ENCODE measurements at regions not wholly inside any gene's neighbourhood (a gene's known extent, or its start where the extent isn't known, plus 50 kb on each side); places are given as distances from the start of the nearest gene placed in this dataset.
A peak's percentile ranks its signal among the peaks of the same experiment; 100 is the strongest.

- H4K20me1 ChIP-seq (ENCODE audit: insufficient read depth, low read length), result no peaks in the 10 kb centered on the region
- H2AFZ ChIP-seq (ENCODE audit: low read depth, low read length), result no peak overlapping the region
- TF ChIP-seq, protein P1, sequence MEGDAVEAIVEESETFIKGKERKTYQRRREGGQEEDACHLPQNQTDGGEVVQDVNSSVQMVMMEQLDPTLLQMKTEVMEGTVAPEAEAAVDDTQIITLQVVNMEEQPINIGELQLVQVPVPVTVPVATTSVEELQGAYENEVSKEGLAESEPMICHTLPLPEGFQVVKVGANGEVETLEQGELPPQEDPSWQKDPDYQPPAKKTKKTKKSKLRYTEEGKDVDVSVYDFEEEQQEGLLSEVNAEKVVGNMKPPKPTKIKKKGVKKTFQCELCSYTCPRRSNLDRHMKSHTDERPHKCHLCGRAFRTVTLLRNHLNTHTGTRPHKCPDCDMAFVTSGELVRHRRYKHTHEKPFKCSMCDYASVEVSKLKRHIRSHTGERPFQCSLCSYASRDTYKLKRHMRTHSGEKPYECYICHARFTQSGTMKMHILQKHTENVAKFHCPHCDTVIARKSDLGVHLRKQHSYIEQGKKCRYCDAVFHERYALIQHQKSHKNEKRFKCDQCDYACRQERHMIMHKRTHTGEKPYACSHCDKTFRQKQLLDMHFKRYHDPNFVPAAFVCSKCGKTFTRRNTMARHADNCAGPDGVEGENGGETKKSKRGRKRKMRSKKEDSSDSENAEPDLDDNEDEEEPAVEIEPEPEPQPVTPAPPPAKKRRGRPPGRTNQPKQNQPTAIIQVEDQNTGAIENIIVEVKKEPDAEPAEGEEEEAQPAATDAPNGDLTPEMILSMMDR (IDR thresholded peaks at IDR 0.05; ENCODE audit: insufficient read depth, low read depth, low read length), result no peak
- TF ChIP-seq EZH2 (IDR thresholded peaks at IDR 0.05; ENCODE audit: insufficient read depth, low read length), result no peak
- FAIRE-seq (no peak), DNase-seq (ENCODE audit: low read depth) (no peak)
- H3K9me3 ChIP-seq (ENCODE audit: insufficient read depth, low read depth, low read length), result peaks cover 3% of the 10 kb centered on the region
- Mint-ChIP-seq H3K4me3 (ENCODE audit: unreplicated experiment) (no peak overlapping the region), H3K36me3 (ENCODE audit: low read depth, unreplicated experiment) (no peaks in the 10 kb centered on the region), H3K27ac (ENCODE audit: unreplicated experiment) (peak overlapping the region; percentile 93), H3K4me1 (ENCODE audit: low read depth, unreplicated experiment) (peaks cover 15% of the 10 kb centered on the region), H3K27me3 (ENCODE audit: low read depth, unreplicated experiment) (no peaks in the 10 kb centered on the region), H3K9me3 (ENCODE audit: unreplicated experiment) (peaks cover 3% of the 10 kb centered on the region)
- H3K79me2 ChIP-seq (ENCODE audit: insufficient read depth, low read length), result no peaks in the 10 kb centered on the region
- no peaks in the 10 kb centered on the region for H3K4me1 ChIP-seq (ENCODE audit: insufficient read depth, low read length)
- no peak overlapping the region for H3K4me3 ChIP-seq (ENCODE audit: insufficient read depth, low read depth, low read length)
- H3K9ac ChIP-seq (ENCODE audit: low read length), result no peak overlapping the region
- no peak overlapping the region for H3K27ac ChIP-seq (ENCODE audit: low read depth, low read length)
- H3K36me3 ChIP-seq (ENCODE audit: insufficient read depth, low read length), result no peaks in the 10 kb centered on the region
- no peak overlapping the region for H3K4me2 ChIP-seq (ENCODE audit: low read length)
- no peaks in the 10 kb centered on the region for H3K27me3 ChIP-seq (ENCODE audit: insufficient read depth, low read length)
Observed at GRCh38 chr10:81280497-81281479, 594.2 kb upstream of the NRG3 start.

GRCh38 chr10:81288544-81288943 lies 586.5 kb upstream of the NRG3 start:
- TF ChIP-seq, protein P1 (IDR thresholded peaks at IDR 0.05; ENCODE audit: insufficient read depth, low read depth, low read length), result no peak
- no peak for TF ChIP-seq EZH2 (IDR thresholded peaks at IDR 0.05; ENCODE audit: insufficient read depth, low read length)
- FAIRE-seq, result no peak
- Histone ChIP-seq H2AFZ (ENCODE audit: low read depth, low read length) (no peak overlapping the region), H3K9ac (ENCODE audit: low read length) (no peak overlapping the region), H3K4me1 (ENCODE audit: insufficient read depth, low read length) (no peaks in the 10 kb centered on the region), H3K79me2 (ENCODE audit: insufficient read depth, low read length) (no peaks in the 10 kb centered on the region), H4K20me1 (ENCODE audit: insufficient read depth, low read length) (no peaks in the 10 kb centered on the region), H3K4me2 (ENCODE audit: low read length) (no peak overlapping the region), H3K27me3 (ENCODE audit: insufficient read depth, low read length) (no peaks in the 10 kb centered on the region), H3K36me3 (ENCODE audit: insufficient read depth, low read length) (no peaks in the 10 kb centered on the region), H3K9me3 (ENCODE audit: insufficient read depth, low read depth, low read length) (no peaks in the 10 kb centered on the region), H3K27ac (ENCODE audit: low read depth, low read length) (no peak overlapping the region), H3K4me3 (ENCODE audit: insufficient read depth, low read depth, low read length) (no peak overlapping the region)
- Mint-ChIP-seq H3K27ac (ENCODE audit: unreplicated experiment) (no peak overlapping the region), H3K36me3 (ENCODE audit: low read depth, unreplicated experiment) (no peaks in the 10 kb centered on the region), H3K4me3 (ENCODE audit: unreplicated experiment) (no peak overlapping the region), H3K9me3 (ENCODE audit: unreplicated experiment) (no peaks in the 10 kb centered on the region), H3K4me1 (ENCODE audit: low read depth, unreplicated experiment) (peaks cover 2% of the 10 kb centered on the region), H3K27me3 (ENCODE audit: low read depth, unreplicated experiment) (no peaks in the 10 kb centered on the region)
- no peak for DNase-seq (ENCODE audit: low read depth)

DNA sequence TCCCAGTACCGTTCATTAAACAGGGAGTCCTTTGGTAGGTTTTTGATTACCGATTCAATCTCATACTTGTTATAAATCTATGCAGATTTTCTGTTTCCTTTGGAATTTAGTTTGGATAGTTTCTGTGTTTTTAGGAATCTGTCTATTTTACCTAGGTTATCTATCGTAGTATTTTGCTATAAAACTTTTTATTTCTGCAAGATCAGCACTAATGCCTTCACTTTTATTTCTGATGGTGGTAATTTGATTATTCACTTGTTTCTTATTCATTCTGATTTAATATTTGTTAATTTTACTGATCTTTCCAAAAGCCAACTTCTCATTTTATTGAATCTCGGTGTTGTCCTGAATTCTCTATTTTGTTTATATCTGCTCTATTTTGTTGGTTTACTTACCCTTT lies 577.7 kb upstream of the NRG3 start:
- no peaks in the 10 kb centered on the region for H3K4me1 ChIP-seq (ENCODE audit: insufficient read depth, low read length)
- H3K36me3 ChIP-seq (ENCODE audit: insufficient read depth, low read length), result no peaks in the 10 kb centered on the region
- Mint-ChIP-seq H3K27ac (ENCODE audit: unreplicated experiment) (no peak overlapping the region), H3K27me3 (ENCODE audit: low read depth, unreplicated experiment) (no peaks in the 10 kb centered on the region), H3K36me3 (ENCODE audit: low read depth, unreplicated experiment) (no peaks in the 10 kb centered on the region), H3K9me3 (ENCODE audit: unreplicated experiment) (no peaks in the 10 kb centered on the region), H3K4me3 (ENCODE audit: unreplicated experiment) (no peak overlapping the region), H3K4me1 (ENCODE audit: low read depth, unreplicated experiment) (peaks cover 2% of the 10 kb centered on the region)
- DNase-seq (ENCODE audit: low read depth) (no peak), FAIRE-seq (no peak)
- H3K9ac ChIP-seq (ENCODE audit: low read length), result no peak overlapping the region
- no peak overlapping the region for H3K4me2 ChIP-seq (ENCODE audit: low read length)
- no peaks in the 10 kb centered on the region for H3K79me2 ChIP-seq (ENCODE audit: insufficient read depth, low read length)
- no peaks in the 10 kb centered on the region for H4K20me1 ChIP-seq (ENCODE audit: insufficient read depth, low read length)
- H3K27me3 ChIP-seq (ENCODE audit: insufficient read depth, low read length), result no peaks in the 10 kb centered on the region
- H3K4me3 ChIP-seq (ENCODE audit: insufficient read depth, low read depth, low read length), result no peak overlapping the region
- no peak for TF ChIP-seq EZH2 (IDR thresholded peaks at IDR 0.05; ENCODE audit: insufficient read depth, low read length)
- TF ChIP-seq, protein P1 (IDR thresholded peaks at IDR 0.05; ENCODE audit: insufficient read depth, low read depth, low read length), result no peak
- H3K9me3 ChIP-seq (ENCODE audit: insufficient read depth, low read depth, low read length), result peaks cover 3% of the 10 kb centered on the region
- H3K27ac ChIP-seq (ENCODE audit: low read depth, low read length), result no peak overlapping the region
- H2AFZ ChIP-seq (ENCODE audit: low read depth, low read length), result no peak overlapping the region

Data from astrocyte (in vitro differentiated cells and primary cell).